SH-SY5Y (cell line): ENCODE measurements at regions not wholly inside any gene's neighbourhood (a gene's known extent, or its start where the extent isn't known, plus 50 kb on each side); places are given as distances from the start of the nearest gene placed in this dataset.

Source experiments
- GATA2 ChIP-seq: IDR thresholded peaks from 2 replicates; pipeline ENCODE4 v1.6.1; 2011; ENCODE audit warnings: mild to moderate bottlenecking, low read depth, low read length
- GATA3 ChIP-seq: IDR thresholded peaks from 2 replicates; pipeline ENCODE4 v1.6.1; 2011; ENCODE audit warnings: low read depth, mild to moderate bottlenecking, low read length, moderate library complexity

DNA sequence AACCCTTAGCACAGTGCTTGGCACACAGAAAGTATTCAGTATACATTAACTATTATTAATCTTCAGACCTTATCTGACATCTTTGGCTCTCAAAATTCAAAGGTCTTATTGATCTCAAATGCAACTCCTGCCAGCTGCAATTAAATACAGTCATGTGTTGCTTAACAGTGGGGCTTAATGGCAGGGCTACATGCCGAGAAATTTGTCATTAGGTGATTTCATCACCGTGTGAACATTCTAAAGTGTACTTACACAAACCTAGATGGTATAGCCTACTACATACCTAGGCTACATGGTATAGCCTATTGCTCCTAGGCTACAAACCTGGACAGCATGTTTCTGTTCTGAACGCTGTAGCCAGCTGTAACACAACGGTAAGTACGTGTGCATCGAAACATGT lies 156.3 kb upstream of the TMCC3 start:
- TF ChIP-seq GATA3 (no peak), GATA2 (no peak)

DNA sequence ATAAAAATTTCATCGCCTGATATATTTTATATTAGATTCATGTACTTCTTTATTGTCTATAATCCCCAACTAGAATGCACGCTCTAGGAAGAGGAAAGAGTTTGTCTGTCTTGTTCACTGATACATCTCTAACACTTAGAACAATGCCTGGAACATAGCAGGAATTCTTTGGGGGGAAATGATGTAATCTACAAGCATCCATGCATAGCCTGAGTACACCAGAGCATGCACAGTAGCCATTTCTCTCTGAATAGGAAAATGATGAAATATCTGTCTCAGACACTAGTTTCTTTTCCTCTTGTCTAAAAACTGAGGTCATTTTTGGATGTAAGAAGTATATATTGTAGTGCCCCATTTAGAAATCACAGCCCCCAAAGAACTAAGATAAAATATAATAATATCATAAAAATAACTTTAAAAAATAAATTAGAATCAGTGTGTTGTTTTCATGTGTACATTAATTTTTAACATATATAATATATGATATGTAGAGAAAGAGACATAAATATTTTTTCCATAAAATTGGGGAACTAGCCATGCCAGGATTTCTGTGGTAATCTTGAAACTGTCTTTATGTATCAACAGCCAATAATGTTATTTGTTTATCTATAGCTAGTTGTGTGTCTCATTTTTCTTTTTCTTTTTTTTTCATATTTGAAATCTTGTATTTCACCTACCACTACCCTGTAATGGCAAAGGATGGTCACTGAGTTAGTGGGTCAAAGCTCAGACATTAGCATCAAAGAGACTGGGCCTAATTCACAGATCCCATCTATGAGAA lies 155.6 kb upstream of the TMCC3 start:
- TF ChIP-seq GATA3: no peak

DNA sequence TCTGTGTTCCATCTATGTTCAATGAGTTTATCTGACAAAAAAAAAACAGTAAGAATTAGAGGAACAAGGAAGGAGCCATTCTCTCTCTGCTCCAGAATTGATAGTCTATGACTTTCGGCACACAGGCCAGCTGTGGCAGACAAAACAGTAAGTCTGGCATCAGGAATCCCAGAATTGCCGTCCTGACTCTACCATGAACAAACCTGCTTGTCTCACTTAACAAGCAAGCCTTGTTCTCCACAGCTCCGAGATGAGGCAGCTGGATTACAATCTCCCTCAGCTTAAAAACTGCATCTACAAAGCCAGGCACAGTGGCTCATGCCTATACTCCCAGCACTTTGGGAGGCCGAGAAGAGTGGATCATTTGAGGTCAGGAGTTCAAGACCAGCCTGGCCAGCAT lies 153.6 kb upstream of the TMCC3 start:
- TF ChIP-seq GATA3: no peak
- no peak for TF ChIP-seq GATA2

DNA sequence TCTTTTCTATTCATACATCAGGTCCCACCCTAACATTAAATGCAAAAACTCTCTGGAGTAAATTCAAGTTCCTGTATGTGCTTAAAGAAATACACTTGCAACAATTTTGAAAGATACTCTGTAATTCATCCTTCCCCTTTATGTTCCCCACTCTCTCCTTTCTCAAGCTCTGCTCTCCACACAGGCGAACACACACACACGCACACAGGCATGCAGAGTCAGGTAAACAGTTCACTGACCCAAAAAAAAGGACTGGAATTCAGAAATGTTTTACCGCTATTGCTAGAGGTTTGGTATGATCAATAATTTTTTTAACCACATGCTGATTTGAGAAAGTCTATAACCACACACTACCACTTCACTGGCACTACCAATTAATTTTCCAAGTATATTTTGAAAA lies 152.4 kb upstream of the TMCC3 start:
- TF ChIP-seq GATA2: no peak
- TF ChIP-seq GATA3: no peak

DNA sequence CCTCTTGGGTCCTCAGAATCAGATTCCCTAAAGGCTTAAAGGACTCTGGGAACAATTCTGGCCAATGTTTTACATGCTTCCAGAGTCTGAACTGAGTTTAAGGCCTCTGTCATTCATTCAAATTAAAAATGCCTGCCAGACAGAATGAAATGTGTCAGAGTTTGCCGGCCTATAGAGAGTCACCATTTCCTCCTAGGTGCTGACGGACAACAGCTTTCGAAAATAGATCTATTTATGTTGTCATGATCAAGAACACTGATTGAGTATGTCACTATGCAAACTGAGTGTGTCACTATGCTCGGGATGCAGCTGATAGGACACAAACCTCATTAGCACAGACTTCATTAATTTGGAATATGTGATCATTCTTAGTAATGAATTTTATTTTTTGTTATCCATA lies 151.4 kb upstream of the TMCC3 start:
- TF ChIP-seq GATA3: no peak
- no peak for TF ChIP-seq GATA2

DNA sequence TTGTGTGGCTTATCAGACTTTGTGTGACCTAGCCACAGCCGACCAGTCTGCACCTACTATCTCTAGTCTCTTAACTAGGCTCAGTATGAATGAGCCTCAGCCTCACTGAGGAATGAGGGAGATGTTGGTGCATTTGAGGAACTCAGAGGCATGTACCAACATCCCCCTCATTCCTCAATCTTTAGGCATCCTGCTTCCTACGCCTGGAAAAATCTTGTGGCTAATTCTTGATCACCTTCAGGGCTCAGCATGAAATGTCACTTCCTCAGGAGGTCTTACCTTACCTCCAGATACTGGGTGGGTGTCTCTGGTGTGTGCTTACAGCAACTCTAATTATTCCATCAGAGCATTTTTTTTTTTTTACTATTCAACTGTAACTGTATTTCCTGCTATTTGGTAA lies 148.8 kb upstream of the TMCC3 start:
- TF ChIP-seq GATA3 (no peak), GATA2 (no peak)

DNA sequence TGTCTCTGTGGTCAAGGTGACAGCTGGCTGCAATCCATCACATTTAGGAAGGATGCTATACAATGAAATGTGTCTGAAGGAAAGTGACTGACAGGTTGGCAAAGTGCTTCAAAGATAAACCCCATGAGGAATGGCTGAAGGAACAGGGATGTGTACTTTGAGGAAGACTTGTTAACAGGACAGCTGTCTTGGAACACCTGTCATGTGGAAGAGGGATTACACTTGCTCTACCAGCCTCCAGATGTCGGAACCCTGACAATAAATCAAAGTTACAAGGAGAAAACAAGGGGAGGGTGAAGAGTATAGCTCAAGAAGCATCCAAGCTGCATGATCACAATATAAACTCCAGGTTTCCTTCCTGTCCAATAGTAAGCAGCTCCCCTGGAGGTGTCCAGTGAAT lies 147.8 kb upstream of the TMCC3 start:
- TF ChIP-seq GATA2 (no peak), GATA3 (no peak)

DNA sequence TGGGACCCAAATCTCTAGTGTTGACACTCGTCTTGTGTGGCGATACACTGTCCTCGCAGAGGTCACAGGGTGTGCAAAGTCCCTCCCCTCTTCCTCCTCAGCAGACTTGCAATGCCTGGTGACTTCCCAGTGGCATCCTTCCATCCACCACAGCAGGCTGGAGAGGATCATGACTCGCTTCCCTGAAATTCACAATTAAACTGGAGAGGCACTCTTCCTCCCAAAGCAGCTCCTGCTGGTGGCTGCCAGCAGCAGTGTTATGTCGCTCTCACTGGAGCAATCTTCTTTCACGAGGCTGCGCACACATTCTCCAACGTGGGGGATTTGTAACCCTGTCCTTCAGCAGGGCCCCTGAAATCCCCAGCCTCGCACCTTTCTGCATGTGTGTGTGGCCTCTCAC lies 145.2 kb upstream of the TMCC3 start:
- TF ChIP-seq GATA2 (no peak), GATA3 (no peak)

DNA sequence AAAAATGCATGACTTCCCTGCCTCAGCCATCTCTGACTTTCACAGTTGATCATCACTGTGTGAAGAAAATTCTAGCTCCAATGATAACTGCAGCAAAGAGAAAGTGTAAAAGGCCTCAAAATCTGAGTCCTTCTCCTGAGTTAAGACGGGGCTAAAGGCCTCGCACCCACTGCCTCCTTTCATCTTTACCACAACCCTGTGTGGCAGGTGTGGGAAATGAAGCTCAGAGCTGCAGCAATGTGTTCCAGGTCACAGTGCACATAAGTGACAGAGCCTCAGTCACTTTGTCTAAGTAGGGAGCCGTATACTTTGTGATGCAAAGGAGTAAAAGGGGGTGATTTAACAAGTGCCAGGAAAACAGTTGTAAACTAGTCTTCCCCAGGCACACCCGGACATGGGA lies 144.7 kb upstream of the TMCC3 start:
- TF ChIP-seq GATA2 (no peak), GATA3 (no peak)

DNA sequence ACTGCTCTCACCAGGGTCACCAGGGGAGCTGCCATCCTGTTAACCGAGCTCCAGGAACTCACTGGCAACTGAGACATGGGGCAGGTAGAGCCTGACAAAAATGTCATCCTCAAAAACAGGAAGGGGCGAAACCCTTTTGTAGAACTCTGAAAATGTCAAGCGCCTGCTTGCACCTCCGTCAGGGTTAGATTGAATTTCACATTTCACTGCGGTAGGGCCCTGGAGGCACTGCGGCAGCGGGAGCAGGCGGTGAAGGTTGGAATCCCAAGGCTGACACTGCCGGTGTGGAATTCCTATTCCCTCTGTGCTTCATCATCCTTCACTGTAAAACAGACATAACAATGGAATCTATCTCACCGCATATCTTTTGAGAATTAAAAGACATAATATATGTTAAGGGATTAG lies 142.8 kb upstream of the TMCC3 start:
- TF ChIP-seq GATA3: no peak
- TF ChIP-seq GATA2: no peak

DNA sequence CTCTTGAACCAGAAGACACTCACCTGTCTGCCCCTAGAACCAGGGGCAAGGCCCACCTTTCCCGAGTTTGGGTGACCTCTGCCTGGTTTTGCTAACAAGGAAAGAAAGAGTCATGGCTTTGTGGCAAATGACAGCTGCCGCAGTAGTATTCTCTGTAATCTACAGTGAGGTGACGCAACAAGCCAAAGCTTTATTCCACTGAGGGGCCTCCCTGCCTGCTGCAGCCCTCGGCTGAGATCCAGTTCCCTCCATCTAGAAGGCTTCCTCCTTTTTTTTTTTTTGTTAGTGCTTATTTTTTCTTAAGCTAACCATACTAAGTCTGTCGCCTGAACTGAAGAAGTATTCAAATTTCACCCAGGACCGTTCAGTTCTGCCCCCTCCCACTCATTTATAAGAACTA lies 142.3 kb upstream of the TMCC3 start:
- no peak for TF ChIP-seq GATA3
- no peak for TF ChIP-seq GATA2

DNA sequence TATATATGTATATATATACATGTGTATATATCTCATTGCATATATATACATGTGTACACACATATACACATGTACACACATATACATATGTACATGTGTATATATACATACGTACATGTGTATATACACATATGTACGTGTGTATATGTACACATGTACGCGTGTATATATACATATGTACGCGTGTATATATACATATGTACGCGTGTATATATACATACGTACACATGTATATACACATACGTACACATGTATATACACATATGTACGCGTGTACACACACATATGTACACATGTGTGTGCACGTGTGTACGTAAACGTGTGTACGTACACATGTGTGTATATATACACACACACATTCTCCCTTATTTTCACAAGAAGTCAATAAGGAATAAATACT lies 141.6 kb upstream of the TMCC3 start:
- TF ChIP-seq GATA3 (no peak), GATA2 (no peak)

DNA sequence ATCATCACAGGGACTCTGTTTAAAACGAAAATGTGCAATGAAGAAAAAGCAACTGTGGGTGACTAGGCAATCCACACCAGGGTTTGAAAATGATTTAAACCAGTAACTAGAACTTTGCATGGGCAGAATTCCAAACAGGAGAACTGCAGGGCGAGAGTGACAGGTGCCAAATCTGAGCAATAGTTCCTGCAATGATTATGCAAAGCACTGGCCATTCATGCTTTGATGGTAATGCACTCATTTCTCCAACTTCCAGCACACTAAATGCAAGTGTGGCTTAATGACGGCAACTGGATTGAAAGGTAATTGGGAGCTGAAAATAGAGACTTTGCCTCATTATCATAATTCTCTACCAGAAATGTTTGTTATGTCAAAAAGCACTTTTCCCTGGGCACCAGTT lies 140.5 kb upstream of the TMCC3 start:
- TF ChIP-seq GATA2 (no peak), GATA3 (no peak)

DNA sequence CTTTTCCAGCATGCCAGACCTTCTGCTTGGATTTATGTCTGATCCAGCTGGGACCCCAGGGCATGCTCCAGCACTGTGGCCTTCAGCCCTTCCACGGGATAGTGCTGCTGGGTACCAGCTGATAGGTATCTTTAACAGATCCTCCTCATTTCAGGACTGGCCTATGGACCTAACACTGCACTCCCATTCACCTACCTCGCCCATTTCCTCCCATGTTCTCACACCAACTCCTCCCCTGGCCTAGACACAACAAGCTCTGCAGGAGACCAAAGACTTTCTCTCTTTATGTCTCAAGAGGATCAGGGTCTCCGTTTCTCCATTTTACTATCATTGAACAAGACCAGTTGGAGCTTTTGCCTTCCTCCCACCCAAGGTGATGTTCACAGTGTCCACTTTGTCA lies 140.0 kb upstream of the TMCC3 start:
- no peak for TF ChIP-seq GATA3
- peak; percentile 13; the same call in 1 of the 2 replicates for TF ChIP-seq GATA2

DNA sequence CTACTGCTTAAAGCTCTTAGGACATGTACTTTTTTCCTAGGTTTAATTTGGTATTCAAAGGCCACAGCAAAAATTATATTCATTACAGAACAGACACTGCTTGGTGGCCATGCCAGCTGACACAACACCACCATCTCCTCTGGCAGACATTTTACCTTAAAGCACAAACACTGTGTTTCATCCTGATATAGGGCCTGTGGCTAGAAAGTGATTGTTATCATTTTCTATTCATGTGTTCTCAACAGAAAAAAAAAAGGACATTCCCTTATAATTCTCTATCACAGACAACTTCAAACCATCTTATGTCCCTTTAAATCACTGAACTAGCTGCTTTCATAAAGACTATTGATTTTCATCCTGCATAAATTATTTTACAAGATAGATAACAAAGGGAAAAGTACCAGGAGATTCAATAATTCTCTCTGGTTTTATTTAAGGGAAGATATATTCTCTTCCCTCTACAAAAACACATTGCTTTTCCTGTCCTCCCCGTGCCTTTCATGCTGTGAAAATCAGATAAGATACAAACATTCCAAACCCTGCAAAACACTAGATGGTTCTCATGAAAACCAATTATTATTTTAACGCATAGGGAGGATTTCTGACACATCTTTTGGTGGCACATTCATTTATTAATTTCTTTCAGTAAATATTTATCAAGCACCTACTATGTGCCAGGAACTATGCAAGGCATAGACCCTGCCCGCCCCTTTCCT lies 139.3 kb upstream of the TMCC3 start:
- TF ChIP-seq GATA3 (peak; percentile 79), GATA2 (peak; percentile 72)
